Type B pancreatic cell (in vitro differentiated cells): ENCODE measurements at regions not wholly inside any gene's neighbourhood (a gene's known extent, or its start where the extent isn't known, plus 50 kb on each side); places are given as distances from the start of the nearest gene placed in this dataset.

Experiments used
- DNase-seq: peaks from one replicate; pipeline ENCODE4 v3.0.0; 2021; ENCODE audit warnings: mixed read lengths; ENCODE audit not compliant: unreplicated experiment; ENCODE audit errors: extremely low spot score
- H3K27ac Mint-ChIP-seq: 2 replicates; pipeline ENCODE4 v1.8.0; 2021; ENCODE audit warnings: mild to moderate bottlenecking, mixed read lengths
- H3K27me3 Mint-ChIP-seq: 2 replicates; pipeline ENCODE4 v1.8.0; 2021; ENCODE audit warnings: mixed read lengths
- H3K36me3 Mint-ChIP-seq: 2 replicates; pipeline ENCODE4 v1.8.0; 2021; ENCODE audit warnings: mixed read lengths
- H3K4me1 Mint-ChIP-seq: one replicate; pipeline ENCODE4 v1.8.0; 2021; ENCODE audit warnings: mixed read lengths; ENCODE audit not compliant: unreplicated experiment
- H3K4me3 Mint-ChIP-seq: 2 replicates; pipeline ENCODE4 v1.8.0; 2021; ENCODE audit warnings: mild to moderate bottlenecking, mixed read lengths
- H3K9me3 Mint-ChIP-seq: 2 replicates; pipeline ENCODE4 v1.8.0; 2021; ENCODE audit warnings: mixed read lengths
- TF ChIP-seq, protein P1 (sequence below): fragments of 200-600 bp; sonication (generic); conservative IDR thresholded peaks from 2 replicates; pipeline ENCODE4 v1.5.0; 2021; ENCODE audit warnings: antibody characterized with exemption, mild to moderate bottlenecking

GRCh38 chr2:19818543-19818942, 83.2 kb downstream of the TTC32 start:
- Mint-ChIP-seq H3K27ac (no peak overlapping the region), H3K36me3 (no peaks in the 10 kb centered on the region), H3K27me3 (no peaks in the 10 kb centered on the region), H3K4me3 (no peak overlapping the region), H3K4me1 (peaks cover 4% of the 10 kb centered on the region), H3K9me3 (no peaks in the 10 kb centered on the region)
- DNase-seq: no peak
- TF ChIP-seq, protein P1, sequence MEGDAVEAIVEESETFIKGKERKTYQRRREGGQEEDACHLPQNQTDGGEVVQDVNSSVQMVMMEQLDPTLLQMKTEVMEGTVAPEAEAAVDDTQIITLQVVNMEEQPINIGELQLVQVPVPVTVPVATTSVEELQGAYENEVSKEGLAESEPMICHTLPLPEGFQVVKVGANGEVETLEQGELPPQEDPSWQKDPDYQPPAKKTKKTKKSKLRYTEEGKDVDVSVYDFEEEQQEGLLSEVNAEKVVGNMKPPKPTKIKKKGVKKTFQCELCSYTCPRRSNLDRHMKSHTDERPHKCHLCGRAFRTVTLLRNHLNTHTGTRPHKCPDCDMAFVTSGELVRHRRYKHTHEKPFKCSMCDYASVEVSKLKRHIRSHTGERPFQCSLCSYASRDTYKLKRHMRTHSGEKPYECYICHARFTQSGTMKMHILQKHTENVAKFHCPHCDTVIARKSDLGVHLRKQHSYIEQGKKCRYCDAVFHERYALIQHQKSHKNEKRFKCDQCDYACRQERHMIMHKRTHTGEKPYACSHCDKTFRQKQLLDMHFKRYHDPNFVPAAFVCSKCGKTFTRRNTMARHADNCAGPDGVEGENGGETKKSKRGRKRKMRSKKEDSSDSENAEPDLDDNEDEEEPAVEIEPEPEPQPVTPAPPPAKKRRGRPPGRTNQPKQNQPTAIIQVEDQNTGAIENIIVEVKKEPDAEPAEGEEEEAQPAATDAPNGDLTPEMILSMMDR: no peak

- no peak for DNase-seq
- H3K27me3 Mint-ChIP-seq: no peaks in the 10 kb centered on the region
- peaks cover 4% of the 10 kb centered on the region for H3K4me1 Mint-ChIP-seq
- no peak overlapping the region for H3K27ac Mint-ChIP-seq
- H3K9me3 Mint-ChIP-seq: no peaks in the 10 kb centered on the region
- TF ChIP-seq, protein P1: no peak
- no peaks in the 10 kb centered on the region for H3K36me3 Mint-ChIP-seq
- no peak overlapping the region for H3K4me3 Mint-ChIP-seq
Measured at GRCh38 chr2:19818039-19818438, 83.7 kb downstream of the TTC32 start.

- Mint-ChIP-seq H3K4me3 (no peak overlapping the region), H3K27ac (no peak overlapping the region), H3K9me3 (no peaks in the 10 kb centered on the region), H3K27me3 (no peaks in the 10 kb centered on the region), H3K4me1 (peaks cover 4% of the 10 kb centered on the region), H3K36me3 (no peaks in the 10 kb centered on the region)
- no peak for DNase-seq
- TF ChIP-seq, protein P1: no peak
Measured at GRCh38 chr2:19815746-19816145, 86.0 kb downstream of the TTC32 start.

- H3K4me3 Mint-ChIP-seq: no peak overlapping the region
- peak; percentile 31 for DNase-seq
- no peaks in the 10 kb centered on the region for H3K9me3 Mint-ChIP-seq
- H3K36me3 Mint-ChIP-seq: no peaks in the 10 kb centered on the region
- H3K27me3 Mint-ChIP-seq: peaks cover 4% of the 10 kb centered on the region
- no peaks in the 10 kb centered on the region for H3K4me1 Mint-ChIP-seq
- TF ChIP-seq, protein P1: no peak
- no peak overlapping the region for H3K27ac Mint-ChIP-seq
Measured at GRCh38 chr2:19812166-19812565, 89.6 kb downstream of the TTC32 start.

DNA sequence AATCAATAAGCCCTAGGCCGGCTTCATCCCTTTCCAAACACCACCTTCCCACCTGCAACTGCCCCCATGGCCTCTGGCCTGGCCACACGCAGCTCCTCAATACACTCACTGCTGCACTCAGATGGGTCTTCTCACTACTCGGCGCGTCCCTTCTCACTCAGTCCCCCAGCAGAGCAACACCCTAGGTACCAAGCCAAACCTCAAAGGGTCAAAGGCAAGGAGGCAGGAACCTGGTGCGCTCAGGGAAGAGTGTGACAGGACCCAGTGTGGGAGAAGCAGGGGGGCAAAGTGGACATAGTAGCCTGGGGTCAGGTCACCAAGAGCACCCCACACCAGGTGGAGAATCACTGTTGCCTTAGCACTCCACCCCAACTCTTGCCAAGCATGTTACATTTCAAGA, 90.6 kb downstream of the TTC32 start:
- Mint-ChIP-seq H3K4me1 (no peaks in the 10 kb centered on the region), H3K4me3 (no peak overlapping the region)

More for the DNA sequence above, 90.6 kb downstream of the TTC32 start:
- Mint-ChIP-seq H3K27ac (no peak overlapping the region), H3K9me3 (no peaks in the 10 kb centered on the region), H3K27me3 (peaks cover 5% of the 10 kb centered on the region), H3K36me3 (no peaks in the 10 kb centered on the region)
- TF ChIP-seq, protein P1: no peak
- DNase-seq: peak; percentile 25
